GM18868 (cell line): ENCODE measurements at regions not wholly inside any gene's neighbourhood (a gene's known extent, or its start where the extent isn't known, plus 50 kb on each side); places are given as distances from the start of the nearest gene placed in this dataset.
"Not testable (repeated sequence)": the region's sequence is repeated elsewhere in the genome, so short reads cannot be mapped to it uniquely, and the experiment has no call there.

Experiments used
- ATAC-seq: cut with Tn5 transposase; IDR thresholded peaks from one replicate; pipeline ENCODE4 v1.9.1; 2021; ENCODE audit warnings: mild to moderate bottlenecking, moderate library complexity; ENCODE audit not compliant: unreplicated experiment

GRCh38 chr10:35263827-35264226 is 72.5 kb upstream of the CCNY start:
- ATAC-seq: not testable (repeated sequence)

DNA sequence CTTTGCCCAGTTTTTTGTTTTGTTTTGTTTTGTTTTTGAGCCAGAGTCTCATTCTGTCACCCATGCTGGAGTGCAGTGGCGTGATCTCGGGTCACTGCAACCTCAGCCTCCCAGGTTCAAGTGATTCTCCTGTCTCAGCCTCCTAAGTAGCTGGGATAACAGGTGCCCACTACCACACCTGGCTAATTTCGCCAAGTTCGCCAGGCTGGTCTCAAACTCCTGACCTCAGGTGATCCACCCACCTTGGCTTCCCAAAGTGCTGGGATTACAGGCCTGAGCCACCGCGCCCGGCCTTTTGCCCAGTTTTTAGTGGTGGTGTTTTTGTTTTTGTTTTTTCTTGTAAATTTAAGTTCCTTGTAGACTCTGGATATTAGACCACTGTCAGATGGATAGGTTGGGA is 71.7 kb upstream of the CCNY start:
- not testable (repeated sequence) for ATAC-seq

DNA sequence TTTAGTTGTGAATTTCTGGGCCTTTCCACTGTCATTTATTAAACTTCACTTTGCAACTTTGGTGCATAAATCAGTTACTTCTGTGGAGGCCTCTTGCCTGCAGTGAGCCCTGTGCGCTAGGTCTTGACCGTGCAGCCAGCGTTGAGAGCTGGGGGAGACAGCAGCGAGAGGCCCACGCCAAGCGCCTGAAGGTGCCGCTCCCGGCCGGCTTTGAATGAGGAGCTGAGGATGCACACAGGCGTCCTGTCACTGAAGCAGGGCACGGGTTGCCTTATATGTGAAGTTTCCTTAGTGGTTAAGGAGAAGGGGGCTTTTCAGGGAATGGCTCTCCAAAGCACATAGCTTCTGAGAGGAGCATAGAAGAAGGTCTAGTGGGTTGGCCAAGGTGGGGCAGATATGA is 70.9 kb upstream of the CCNY start:
- no peak for ATAC-seq

DNA sequence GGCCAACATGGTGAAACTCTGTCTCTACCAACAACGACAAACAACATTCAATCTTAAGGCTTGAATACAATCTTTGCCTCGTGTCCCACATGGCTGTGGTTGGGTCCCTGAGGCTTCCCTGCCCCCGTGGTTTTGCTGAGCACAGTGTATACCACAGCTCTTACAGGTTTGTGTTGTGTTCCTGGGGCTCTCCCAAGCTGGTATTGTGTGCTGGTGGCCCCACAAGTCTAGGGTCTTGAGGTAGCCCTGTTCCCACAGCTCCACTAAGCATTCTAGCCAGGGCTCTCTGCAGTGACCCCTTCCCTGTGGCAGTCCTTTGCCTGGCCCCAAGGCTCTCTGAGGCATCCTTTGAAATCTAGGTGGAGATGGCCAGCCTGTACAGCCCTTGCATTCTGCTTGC is 68.0 kb upstream of the CCNY start:
- ATAC-seq: no peak

- ATAC-seq: no peak
These were observed 67.5 kb upstream of the CCNY start for GRCh38 chr10:35268791-35269257.

- ATAC-seq: peak; percentile 37
These were observed 66.2 kb upstream of the CCNY start for GRCh38 chr10:35270100-35270499.

- ATAC-seq: peak; percentile 88
These were observed 65.0 kb upstream of the CCNY start for GRCh38 chr10:35271086-35271858.

GRCh38 chr10:35271859-35272165 is 64.5 kb upstream of the CCNY start:
- not testable (repeated sequence) for ATAC-seq

DNA sequence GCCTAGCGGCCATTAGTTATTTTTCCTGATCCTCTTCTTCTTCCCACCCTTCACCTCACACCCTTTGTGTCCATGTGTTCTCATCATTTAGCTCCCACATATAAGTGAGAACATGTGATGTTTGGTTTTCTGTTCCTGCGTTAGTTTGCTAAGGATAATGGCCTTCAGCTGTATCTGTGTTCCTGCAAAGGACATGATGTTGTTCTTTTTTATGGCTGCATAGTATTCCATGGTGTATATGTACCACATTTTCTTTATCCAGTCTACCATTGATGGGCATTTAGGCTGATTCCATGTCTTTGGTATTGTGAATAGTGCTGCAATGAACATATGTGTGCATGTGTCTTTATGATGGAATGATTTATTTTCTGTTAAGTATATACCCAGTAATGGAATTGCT is 63.9 kb upstream of the CCNY start:
- not testable (repeated sequence) for ATAC-seq

DNA sequence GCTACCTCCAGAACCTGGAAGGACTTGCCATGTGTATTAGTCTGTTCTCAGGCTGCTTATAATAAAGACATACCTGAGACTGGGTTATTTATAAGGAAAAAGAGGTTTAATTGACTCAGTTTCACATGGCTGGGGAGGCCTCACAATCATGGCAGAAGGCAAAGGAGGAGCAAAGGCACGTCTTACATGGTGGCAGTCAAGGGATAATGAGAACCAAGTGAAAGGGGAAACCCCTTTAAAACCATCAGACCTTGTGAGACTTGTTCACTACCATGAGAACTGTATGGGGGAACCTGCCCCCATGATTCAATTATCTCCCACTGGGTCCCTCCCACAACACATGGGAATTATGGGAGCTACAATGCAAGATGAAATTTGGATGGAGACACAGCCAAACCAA is 62.3 kb upstream of the CCNY start:
- ATAC-seq: not testable (repeated sequence)

GRCh38 chr10:35274498-35275060 is 61.7 kb upstream of the CCNY start:
- no peak for ATAC-seq

- no peak for ATAC-seq
These were observed 59.4 kb upstream of the CCNY start for GRCh38 chr10:35276889-35277288.

- not testable (repeated sequence) for ATAC-seq
These were observed 56.1 kb upstream of the CCNY start for GRCh38 chr10:35280246-35280645.
